Osteocyte (in vitro differentiated cells): ENCODE measurements at regions not wholly inside any gene's neighbourhood (a gene's known extent, or its start where the extent isn't known, plus 50 kb on each side); places are given as distances from the start of the nearest gene placed in this dataset.
"Not testable (repeated sequence)": the region's sequence is repeated elsewhere in the genome, so short reads cannot be mapped to it uniquely, and the experiment has no call there.

ENCODE experiments used
- DNase-seq: peaks from one replicate; pipeline ENCODE4 v3.0.0; 2021; ENCODE audit warnings: mixed read lengths; ENCODE audit not compliant: unreplicated experiment; ENCODE audit errors: extremely low spot score
- H3K27ac Mint-ChIP-seq: one replicate; pipeline ENCODE4 v1.8.0; 2021; ENCODE audit warnings: mild to moderate bottlenecking, mixed read lengths; ENCODE audit not compliant: unreplicated experiment
- H3K27me3 Mint-ChIP-seq: one replicate; pipeline ENCODE4 v1.8.0; 2021; ENCODE audit warnings: mixed read lengths; ENCODE audit not compliant: unreplicated experiment
- H3K36me3 Mint-ChIP-seq: one replicate; pipeline ENCODE4 v1.8.0; 2021; ENCODE audit warnings: mixed read lengths; ENCODE audit not compliant: unreplicated experiment
- H3K4me1 Mint-ChIP-seq: one replicate; pipeline ENCODE4 v1.8.0; 2021; ENCODE audit warnings: mixed read lengths; ENCODE audit not compliant: unreplicated experiment
- H3K4me3 Mint-ChIP-seq: one replicate; pipeline ENCODE4 v1.8.0; 2021; ENCODE audit warnings: mild to moderate bottlenecking, moderate library complexity, mixed read lengths; ENCODE audit not compliant: unreplicated experiment
- H3K9me3 Mint-ChIP-seq: one replicate; pipeline ENCODE4 v1.8.0; 2021; ENCODE audit warnings: mixed read lengths; ENCODE audit not compliant: unreplicated experiment
- TF ChIP-seq, protein P1 (sequence below): fragments of 200-600 bp; sonication (generic); IDR thresholded peaks from 2 replicates; pipeline ENCODE4 v1.5.0; 2021; ENCODE audit warnings: antibody characterized with exemption, mild to moderate bottlenecking, moderate library complexity

DNA sequence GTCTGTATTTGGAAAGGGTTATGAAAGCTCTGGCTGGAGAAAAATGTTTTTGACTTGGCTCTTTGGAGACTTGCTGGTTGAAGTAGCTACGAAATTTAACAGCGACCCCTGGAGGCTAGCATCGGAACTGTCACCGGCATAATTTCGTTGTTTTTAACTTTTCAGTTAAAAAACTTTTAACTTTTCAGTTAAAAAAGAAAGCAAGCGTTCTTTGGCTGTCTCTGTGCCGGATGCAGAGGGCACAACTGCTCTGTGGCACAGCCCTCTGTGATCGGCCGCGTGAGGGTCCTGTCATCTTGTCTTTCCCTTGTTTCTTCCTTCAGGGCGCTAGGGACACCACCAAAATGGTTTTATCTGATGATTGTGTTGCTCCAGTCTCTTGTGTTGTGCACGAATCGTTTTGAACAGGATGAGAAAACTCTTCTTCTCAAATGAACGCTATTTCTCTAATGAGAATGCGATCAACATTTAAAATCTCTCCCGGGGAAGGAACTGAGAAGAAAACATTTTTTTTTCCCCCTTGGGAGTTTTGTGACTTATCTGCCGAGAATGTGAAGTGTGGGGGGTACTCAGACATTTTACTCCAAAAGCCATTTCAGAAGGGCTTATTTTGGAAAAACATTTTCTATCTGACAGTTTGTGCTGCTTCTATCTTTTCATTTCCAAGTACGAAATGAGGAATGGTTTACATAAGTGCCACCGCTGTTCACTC is 57.1 kb downstream of the ADCYAP1 start:
- DNase-seq = no peak
- H3K27me3 Mint-ChIP-seq = peaks cover 31% of the 10 kb centered on the region
- H3K4me1 Mint-ChIP-seq = peaks cover 15% of the 10 kb centered on the region
- H3K36me3 Mint-ChIP-seq = no peaks in the 10 kb centered on the region
- TF ChIP-seq, protein P1, sequence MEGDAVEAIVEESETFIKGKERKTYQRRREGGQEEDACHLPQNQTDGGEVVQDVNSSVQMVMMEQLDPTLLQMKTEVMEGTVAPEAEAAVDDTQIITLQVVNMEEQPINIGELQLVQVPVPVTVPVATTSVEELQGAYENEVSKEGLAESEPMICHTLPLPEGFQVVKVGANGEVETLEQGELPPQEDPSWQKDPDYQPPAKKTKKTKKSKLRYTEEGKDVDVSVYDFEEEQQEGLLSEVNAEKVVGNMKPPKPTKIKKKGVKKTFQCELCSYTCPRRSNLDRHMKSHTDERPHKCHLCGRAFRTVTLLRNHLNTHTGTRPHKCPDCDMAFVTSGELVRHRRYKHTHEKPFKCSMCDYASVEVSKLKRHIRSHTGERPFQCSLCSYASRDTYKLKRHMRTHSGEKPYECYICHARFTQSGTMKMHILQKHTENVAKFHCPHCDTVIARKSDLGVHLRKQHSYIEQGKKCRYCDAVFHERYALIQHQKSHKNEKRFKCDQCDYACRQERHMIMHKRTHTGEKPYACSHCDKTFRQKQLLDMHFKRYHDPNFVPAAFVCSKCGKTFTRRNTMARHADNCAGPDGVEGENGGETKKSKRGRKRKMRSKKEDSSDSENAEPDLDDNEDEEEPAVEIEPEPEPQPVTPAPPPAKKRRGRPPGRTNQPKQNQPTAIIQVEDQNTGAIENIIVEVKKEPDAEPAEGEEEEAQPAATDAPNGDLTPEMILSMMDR = peak; percentile 95
- peaks cover 8% of the 10 kb centered on the region for H3K9me3 Mint-ChIP-seq
- peak overlapping the region; percentile 78 for H3K27ac Mint-ChIP-seq
- H3K4me3 Mint-ChIP-seq = peak overlapping the region; percentile 77

DNA sequence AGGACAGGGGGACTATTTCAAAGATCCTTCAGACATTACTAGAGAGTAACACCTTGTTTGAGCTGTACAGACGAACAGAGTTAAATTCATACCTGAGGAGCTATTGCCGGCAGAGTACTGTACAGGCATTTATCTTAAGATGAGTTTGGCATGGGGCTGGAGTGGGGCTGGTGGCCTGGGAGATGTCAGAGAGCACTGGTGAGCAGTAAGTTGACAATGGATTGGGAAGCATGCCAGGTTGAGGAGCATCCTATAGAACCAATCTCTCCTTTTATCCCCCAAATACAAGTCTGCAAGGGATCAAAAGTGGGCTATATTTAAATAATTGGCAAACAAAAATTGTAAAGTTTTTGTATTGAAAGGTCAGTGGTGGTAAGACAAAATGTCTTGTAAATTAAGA is 58.6 kb downstream of the ADCYAP1 start:
- Mint-ChIP-seq H3K27me3 (peaks cover 18% of the 10 kb centered on the region), H3K4me3 (no peak overlapping the region), H3K36me3 (no peaks in the 10 kb centered on the region), H3K9me3 (peaks cover 11% of the 10 kb centered on the region), H3K4me1 (peaks cover 15% of the 10 kb centered on the region), H3K27ac (no peak overlapping the region)
- TF ChIP-seq, protein P1 = no peak
- no peak for DNase-seq

DNA sequence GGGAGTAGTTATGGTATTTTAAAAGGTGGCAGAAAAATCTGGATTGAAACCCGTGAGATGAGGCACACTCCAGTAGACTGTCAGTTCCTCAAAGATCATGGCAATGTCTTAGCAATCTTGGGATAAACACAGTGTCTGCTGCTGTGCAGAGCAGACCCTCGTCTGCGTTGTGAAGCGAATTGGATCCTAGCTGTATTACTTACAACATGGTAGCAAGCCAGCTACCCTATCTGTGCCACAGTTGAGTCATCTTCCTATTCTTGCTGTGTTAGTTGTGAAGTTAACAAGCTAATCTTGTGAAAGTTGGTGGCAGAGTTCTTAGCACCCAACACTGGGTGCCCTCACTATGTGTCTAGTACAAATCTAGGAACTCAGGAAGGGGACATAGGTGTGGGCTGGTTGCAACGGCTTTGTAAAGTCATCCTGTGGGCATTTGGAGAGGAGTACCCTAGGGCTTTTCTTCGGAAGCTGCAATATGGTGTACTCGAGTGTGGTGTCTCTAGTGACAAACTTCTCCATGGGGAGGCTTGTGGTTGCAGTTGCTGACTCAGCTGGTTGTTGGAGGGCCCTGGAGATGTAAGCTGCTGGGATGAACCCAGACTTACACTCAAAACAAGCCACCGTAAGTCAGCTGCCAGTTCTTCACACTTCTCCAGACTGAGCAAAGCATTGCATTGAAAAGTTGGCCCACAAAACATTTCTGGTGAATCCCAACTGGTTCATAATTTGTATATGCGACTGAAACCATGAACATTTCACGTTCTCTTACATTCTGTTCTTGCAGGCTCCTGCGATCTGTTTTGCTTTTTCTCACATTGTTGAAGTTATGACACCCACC is 61.5 kb downstream of the ADCYAP1 start:
- no peaks in the 10 kb centered on the region for H3K36me3 Mint-ChIP-seq
- no peak for DNase-seq
- TF ChIP-seq, protein P1 = no peak
- peaks cover 25% of the 10 kb centered on the region for H3K9me3 Mint-ChIP-seq
- no peak overlapping the region for H3K4me3 Mint-ChIP-seq
- H3K27ac Mint-ChIP-seq = no peak overlapping the region
- peaks cover 9% of the 10 kb centered on the region for H3K27me3 Mint-ChIP-seq
- peaks cover 15% of the 10 kb centered on the region for H3K4me1 Mint-ChIP-seq

DNA sequence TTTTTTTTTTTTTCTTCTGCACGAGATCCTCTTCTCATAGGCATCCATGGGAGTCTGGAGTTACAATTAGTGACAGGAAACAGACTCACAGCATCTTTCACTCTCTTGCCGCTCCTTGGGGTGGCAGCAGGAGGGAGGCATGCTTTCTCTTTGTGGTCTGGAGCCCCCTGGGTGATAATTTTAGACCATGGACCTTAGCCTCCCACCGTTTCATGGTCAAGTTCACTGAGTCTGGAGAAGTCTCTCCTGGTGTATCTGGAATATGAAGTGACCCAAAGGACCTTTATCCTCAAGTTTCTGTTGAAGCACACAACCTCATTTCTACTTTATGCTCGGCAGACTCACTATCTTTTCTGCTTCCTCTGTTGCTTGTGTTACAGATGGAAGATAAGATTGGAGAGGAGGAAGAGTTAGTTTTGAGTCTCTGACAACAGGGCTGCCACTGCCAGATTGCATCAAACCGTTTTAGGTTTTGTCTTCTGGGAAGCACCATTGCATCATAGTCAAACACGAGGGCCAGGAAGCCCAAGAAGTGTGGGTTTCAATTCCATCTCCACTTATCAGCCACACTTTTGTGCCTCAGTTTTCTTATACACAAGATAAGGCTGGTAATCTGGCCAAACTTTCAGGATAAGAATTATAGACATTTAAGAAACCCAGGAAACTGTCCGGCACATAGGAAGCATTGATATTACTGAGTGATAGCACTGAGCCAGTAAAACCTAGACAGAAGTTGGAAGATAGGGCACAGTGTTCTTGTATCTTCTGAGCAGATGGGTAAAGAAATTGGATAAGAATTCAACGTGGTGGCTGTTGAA is 62.3 kb downstream of the ADCYAP1 start:
- Mint-ChIP-seq H3K36me3 (no peaks in the 10 kb centered on the region), H3K4me1 (peaks cover 7% of the 10 kb centered on the region), H3K27me3 (peaks cover 9% of the 10 kb centered on the region), H3K9me3 (peaks cover 25% of the 10 kb centered on the region), H3K4me3 (no peak overlapping the region), H3K27ac (no peak overlapping the region)
- DNase-seq = no peak
- TF ChIP-seq, protein P1 = no peak

DNA sequence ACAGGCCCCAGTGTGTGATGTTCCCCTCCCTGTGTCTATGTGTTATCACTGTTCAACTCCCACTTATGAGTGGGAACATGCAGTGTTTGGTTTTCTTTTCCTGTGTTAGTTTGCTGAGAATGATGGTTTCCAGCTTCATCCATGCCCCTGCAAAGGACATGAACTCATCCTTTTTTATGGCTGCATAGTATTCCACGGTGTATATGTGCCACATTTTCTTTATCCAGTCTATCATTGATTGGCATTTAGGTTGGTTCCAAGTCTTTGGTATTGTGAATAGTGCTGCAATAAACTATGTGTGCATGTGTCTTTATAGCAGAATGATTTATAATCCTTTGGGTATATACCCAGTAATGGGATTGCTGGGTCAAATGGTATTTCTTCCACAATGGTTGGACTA is 64.2 kb downstream of the ADCYAP1 start:
- not testable (repeated sequence) for H3K27ac Mint-ChIP-seq, H3K4me1 Mint-ChIP-seq, H3K36me3 Mint-ChIP-seq, H3K27me3 Mint-ChIP-seq, DNase-seq, H3K4me3 Mint-ChIP-seq
- peaks cover 25% of the 10 kb centered on the region for H3K9me3 Mint-ChIP-seq

DNA sequence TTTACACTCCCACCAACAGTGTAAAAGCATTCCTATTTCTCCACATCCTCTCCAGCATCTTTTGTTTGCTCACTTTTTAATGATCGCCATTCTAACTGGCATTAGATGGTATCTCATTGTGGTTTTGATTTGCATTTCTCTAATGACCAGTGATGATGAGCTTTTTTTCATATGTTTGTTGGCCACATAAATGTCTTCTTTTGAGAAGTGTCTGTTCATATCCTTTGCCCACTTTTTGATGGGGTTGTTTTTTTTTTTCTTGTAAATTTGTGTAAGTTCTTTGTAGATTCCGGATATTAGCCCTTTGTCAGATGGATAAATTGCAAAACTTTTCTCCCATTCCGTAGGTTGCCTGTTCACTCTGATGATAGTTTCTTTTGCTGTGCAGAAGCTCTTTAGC is 64.6 kb downstream of the ADCYAP1 start:
- not testable (repeated sequence) for H3K27ac Mint-ChIP-seq, H3K4me1 Mint-ChIP-seq, DNase-seq, H3K27me3 Mint-ChIP-seq, H3K36me3 Mint-ChIP-seq, H3K4me3 Mint-ChIP-seq
- H3K9me3 Mint-ChIP-seq = peaks cover 25% of the 10 kb centered on the region

DNA sequence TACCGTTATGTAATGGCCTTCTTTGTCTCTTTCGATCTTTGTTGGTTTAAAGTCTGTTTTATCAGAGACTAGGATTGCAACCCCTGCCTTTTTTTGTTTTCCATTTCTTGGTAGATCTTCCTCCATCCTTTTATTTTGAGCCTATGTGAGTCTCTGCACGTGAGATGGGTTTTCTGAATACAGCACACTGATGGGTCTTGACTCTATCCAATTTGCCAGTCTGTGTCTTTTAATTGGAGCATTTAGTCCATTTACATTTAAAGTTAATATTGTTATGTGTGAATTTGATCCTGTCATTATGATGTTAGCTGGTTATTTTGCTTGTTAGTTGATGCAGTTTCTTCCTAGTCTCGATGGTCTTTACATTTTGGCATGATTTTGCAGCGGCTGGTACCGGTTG is 69.9 kb downstream of the ADCYAP1 start:
- H3K4me3 Mint-ChIP-seq, H3K27ac Mint-ChIP-seq, H3K27me3 Mint-ChIP-seq, H3K36me3 Mint-ChIP-seq, H3K4me1 Mint-ChIP-seq, H3K9me3 Mint-ChIP-seq, DNase-seq: not testable (repeated sequence)
